UCSD-AML1 (cell line): ENCODE measurements at regions not wholly inside any gene's neighbourhood (a gene's known extent, or its start where the extent isn't known, plus 50 kb on each side); places are given as distances from the start of the nearest gene placed in this dataset.

Experiments
- DNase-seq: peaks from one replicate; lab custom pipeline; 2025; ENCODE audit not compliant: unreplicated experiment; lab: John Stamatoyannopoulos, UW

- no peak for DNase-seq
Observed at GRCh38 chr10:36393801-36394200, 731.6 kb upstream of the ANKRD30A start.

DNA sequence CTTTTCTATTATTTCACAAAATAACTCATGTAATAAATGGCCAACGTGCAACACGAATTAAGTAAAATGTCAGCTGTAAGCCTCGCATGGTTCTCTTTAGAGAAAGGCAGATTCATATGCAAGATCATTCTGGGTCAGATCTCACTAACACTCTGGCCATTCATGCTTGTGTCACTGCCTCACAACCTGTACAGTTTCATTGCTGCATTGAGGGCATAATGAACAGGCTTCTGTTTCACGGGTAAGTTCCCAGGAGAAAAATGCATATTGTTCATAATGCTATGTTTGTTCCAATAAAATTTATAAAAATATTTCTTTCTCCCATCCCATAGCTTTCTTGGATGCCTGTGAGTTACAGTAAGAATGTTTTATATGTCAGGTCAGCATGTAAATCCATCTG lies 734.0 kb upstream of the ANKRD30A start:
- no peak for DNase-seq

DNA sequence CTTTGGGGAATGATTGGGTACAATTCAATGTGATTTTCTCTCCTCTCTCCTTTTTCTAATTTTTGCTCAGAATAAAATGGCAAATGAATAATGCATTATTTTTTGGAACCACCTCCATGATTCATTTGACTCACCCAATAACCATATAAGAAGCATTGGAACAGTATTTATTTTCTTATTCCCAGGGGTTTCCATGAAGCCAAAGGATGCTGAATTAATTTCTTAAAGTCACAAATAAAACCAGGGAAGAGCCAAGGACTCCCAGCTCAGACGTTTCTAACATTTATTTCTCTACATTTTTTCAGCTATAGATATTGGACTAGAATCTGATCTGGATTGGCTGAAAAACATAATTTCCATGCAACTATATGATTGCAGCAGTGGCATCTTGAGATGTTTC lies 735.2 kb upstream of the ANKRD30A start:
- no peak for DNase-seq

DNA sequence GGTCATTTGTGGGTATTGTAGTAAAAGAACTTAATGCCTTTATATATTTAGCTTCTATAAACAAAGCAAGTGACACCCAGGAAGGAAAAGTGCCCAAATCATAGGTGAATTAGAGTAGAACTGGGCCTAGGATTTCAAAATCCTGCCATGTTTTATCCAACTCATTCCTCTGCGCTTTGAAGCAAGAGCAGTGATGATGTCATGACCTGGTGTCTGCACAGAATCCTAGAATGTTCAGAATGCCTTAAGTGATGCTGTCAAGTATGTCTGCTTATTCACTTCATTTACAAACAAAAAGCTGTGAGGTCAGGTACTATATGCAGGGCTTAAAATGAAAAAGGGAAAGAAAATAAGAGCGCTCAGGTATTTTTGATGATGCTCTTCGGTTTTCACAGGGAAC lies 737.2 kb upstream of the ANKRD30A start:
- no peak for DNase-seq

GRCh38 chr10:36385693-36386092 lies 739.7 kb upstream of the ANKRD30A start:
- DNase-seq = no peak

- DNase-seq = no peak
Observed at GRCh38 chr10:36383349-36383748, 741.3 kb upstream of the FZD8 start.

DNA sequence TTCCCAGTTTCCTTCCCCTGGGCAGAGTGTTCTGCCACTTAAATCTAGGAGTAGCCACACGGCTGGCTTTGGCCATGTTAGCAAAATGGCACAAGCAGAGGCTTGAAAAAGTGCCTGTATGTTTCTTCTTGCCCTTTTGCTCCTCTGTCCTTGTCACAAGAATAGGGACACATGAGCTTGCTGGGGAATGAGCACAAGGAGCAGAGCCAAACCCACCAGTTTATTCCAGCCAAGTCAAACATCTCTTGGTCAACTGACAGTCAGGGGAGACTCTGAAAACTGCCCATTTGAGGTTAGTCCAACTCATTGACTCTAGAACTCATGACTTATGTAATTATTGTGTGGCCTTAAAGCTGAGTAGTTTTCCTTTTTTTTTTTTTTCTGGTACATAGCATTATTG lies 739.7 kb upstream of the FZD8 start:
- DNase-seq = no peak

- no peak for DNase-seq
Observed at GRCh38 chr10:36380538-36380937, 738.4 kb upstream of the FZD8 start.

GRCh38 chr10:36375107-36375506 lies 733.0 kb upstream of the FZD8 start:
- DNase-seq = no peak

GRCh38 chr10:36373424-36374096 lies 731.5 kb upstream of the FZD8 start:
- no peak for DNase-seq

DNA sequence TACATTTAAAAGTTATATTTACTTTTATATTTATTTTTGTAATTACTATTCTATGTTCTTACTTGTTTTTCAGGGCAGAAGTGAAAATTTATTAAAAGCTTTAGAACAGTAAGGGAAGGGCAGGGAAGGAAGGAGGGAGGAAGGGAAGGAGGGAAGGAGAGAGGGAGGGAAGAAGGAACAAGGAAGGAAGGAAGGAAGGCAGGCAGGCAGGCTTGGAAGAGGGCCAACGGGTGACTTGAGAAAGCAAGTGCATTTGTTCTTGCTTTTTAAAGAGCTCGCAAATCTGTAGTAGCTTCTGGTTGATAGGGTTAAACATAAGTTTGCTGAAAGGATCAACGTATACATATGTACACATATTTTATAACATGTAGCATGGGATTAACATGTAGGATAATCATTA lies 725.3 kb upstream of the FZD8 start:
- DNase-seq = no peak

GRCh38 chr10:36366843-36367242 lies 724.7 kb upstream of the FZD8 start:
- no peak for DNase-seq

- DNase-seq = no peak
Observed at GRCh38 chr10:36366065-36366464, 724.0 kb upstream of the FZD8 start.

DNA sequence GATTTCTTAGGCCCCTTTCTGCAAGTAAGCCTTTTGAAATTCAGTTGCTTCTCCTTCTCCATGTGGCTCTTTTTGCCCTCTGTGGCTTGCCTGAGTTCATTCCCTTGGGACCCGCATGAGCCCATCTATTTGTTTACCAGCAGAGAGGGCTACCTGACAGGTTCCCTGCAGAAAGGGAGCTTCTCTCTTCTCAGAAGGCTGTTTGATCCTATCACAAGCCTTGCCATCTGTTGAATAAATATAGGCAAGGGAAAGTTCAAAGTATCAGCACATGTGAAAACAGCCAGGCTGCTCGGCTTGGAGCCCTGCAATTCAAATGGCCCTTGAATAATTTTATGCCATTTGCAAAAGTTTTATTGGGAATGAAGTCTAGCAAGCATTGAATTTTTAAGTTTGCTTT lies 720.2 kb upstream of the FZD8 start:
- no peak for DNase-seq

DNA sequence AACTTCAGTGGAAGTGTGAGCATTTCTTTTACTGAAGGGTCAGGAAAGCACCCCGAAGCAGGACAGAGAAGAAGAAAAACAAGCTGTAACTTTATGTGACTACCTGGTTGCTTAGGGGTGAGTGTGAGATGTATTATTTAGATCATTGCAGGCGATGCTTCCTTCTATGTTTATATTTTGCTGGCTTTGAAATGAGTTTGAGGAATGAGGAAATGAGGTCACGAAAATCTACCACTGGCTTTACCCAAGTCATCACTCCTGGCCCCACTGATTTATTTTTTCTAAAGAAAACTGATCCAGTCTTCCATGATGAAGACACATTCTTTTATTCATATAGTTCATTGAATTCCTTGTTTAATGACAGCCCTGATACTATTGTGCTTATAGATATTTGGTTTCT lies 716.6 kb upstream of the FZD8 start:
- DNase-seq = no peak

DNA sequence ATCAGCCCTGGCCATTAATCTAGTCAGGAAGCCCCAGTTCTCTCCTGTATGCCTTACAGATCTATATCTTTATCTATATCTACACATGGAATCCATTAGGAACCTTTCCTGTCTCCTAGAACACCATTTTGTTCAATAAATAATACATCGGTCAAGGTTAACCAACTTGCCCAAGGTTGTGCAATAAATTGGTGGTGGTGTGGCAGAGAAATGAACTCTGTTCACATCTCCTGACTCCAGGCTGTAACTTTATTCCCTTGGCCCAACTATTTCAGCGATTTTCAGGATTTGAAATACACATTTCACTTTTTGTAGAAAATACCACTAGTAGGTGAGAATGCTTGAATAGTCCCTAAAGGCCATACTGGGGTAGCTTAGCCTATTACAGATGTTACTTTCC lies 712.5 kb upstream of the FZD8 start:
- DNase-seq = no peak

DNA sequence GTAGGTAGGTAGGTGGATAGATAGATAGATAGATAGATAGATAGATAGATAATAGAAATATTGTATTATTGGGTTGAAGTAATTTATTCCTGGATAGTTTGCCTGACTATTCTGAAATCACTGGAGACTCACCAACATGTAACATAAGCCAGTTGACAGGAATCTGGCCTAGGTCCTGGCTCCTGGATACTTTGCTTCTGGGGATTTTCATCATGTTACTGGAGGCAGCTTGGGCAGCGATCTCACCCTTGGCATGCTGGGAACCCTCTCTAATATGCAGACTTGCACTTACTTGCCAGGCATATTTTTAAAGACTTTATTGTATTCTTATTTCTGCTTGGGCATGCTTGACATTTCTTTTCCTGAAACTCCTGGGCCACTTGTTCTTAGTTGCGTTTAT lies 709.1 kb upstream of the FZD8 start:
- DNase-seq = no peak

DNA sequence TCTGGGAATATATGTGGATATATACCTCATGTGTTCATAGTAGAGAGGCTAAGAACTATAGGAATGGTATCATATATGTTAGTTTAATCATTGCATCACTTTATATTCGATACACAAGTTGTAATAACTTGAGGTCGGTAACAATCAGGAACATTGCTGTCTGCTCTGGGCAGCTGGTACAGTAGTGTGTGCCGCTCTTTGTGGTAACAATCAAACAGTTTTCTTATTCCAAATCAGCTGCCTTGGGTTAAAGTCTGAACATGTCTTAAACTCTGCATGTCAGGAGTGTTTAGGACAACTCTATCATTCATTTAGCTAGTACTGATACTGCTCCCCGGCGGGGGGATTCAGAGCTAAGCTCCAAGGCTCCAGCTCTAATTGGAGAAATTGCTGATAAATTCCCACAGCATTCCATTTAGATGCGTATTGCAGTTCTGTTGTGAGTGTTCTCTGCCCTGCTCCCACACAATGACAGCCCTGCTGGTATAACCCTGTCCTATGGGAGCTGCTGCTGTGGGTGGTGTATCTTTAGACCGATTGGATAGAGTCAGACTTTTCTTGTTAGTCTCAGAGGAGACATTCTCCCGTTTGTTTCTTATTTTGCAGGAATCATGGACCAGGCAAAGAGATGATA lies 707.5 kb upstream of the FZD8 start:
- DNase-seq = no peak

DNA sequence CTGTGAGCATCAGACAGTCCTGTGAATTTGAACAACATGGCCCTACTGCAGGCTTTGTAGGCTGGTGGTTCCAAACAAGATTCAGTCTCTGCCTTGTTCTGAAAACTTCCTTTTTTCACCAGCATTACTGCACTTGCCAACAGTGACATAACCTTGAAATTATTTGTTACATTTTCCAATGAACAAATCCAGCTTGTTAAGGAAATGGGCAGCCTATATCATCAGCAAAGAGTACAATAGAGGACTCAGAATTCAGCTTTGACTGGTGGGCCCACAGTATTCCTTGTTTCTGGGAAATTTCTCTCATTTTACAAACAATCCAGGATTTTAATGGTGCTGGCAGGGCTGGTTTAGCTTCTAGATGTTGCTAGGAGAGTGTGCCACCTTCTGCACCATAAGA lies 703.7 kb upstream of the FZD8 start:
- DNase-seq = no peak

- no peak for DNase-seq
Observed at GRCh38 chr10:36345175-36345533, 703.1 kb upstream of the FZD8 start.

DNA sequence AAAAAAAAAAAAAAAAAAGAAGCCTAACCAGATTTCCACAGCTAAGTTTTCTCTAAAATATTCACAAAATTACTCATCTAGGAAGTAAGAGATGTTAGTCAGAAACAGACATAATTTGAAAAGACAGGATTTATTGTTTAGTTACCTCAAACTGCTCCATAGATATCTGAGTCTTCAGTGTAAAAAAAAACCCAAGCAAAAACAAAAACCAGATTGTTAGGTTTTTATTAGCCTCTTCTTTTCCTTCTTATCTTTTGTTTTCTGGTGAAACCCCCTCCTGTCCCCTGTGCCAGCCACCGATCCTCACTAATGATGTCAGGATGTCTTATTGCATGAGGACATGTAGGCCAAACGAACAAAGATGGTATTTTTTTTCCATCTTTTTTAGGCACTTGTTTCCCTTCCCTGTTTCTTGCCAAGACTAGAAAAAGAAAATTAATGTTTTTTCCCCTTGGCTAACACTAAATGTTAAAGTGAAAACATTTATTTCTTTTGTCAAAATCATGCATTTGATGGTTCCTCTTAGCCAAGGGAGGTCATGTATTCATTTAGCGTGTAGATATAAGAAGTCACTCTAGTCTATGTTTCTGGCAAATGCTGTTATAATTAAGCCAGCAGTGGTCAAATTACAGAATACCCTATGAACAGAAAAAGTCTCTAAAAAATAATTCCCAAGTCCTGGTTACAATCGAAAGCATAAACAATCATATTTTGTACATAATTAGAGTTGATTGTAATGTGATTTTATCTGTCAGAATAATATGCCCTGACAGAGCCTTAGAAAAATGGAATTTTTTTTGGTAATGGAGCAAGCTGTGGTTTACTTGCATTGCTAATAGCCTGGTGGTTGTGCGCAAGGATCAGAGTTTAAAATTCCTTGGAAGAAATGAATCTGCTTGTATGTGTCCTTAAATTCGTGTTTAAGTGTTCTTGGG lies 702.4 kb upstream of the FZD8 start:
- DNase-seq = no peak

DNA sequence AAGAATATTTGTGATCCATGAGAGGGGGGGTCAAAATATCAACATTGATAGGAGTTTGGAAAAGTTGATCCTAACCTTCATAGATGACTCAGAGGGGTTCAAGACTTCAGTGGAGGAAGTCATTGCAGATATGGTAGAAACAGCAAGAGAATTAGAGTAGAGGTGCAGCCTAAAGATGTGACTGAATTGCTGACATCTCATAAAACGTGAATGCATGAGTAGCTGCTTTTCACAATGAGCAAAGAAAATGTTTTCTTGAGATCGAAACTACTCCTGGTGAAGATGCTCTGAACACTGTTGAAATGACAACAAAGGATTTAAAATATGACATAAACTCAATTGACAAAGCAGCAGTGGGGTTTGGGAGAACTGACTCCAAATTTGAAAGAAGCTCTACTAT lies 700.7 kb upstream of the FZD8 start:
- no peak for DNase-seq
